Natural killer cell (primary cell): ENCODE measurements at regions not wholly inside any gene's neighbourhood (a gene's known extent, or its start where the extent isn't known, plus 50 kb on each side); places are given as distances from the start of the nearest gene placed in this dataset.

Source experiments
- ATAC-seq, 3 donors: fragments of 150-1000 bp in 2 of 3; fragments of 200-7000 bp in 1 of 3; cut with Tn5 transposase; 1 replicate in 1 of 3; 2 replicates in 2 of 3; pipeline ENCODE4 v1.10.0; 2021; ENCODE audit warnings: mild to moderate bottlenecking in 2 of 3, moderate library complexity in 2 of 3
- DNase-seq, 2 donors: peaks; one replicate each; pipeline versions ENCODE4 v3.0.0 to v3.0.0-alpha.2; 2013 to 2021; ENCODE audit warnings: mixed read lengths in 1 of 2
- H3K27ac ChIP-seq: one replicate; pipeline ENCODE4 v1.5.1; 2013; ENCODE audit warnings: mild to moderate bottlenecking, low read length
- H3K27me3 ChIP-seq: one replicate; pipeline ENCODE4 v1.6.1; 2013; ENCODE audit warnings: low read length; ENCODE audit not compliant: control insufficient read depth, insufficient read depth
- H3K36me3 ChIP-seq: one replicate; pipeline ENCODE4 v1.6.1; 2013; ENCODE audit warnings: low read length; ENCODE audit not compliant: control insufficient read depth, insufficient read depth
- H3K4me1 ChIP-seq: one replicate; pipeline ENCODE4 v1.6.1; 2013; ENCODE audit warnings: low read length; ENCODE audit not compliant: control insufficient read depth, insufficient read depth
- H3K4me3 ChIP-seq: one replicate; pipeline ENCODE4 v1.5.1; 2013; ENCODE audit warnings: low read length
- H3K9me3 ChIP-seq: one replicate; pipeline ENCODE4 v1.6.1; 2013; ENCODE audit warnings: low read length; ENCODE audit not compliant: control insufficient read depth, insufficient read depth
- H3K27ac Mint-ChIP-seq, 2 donors: one replicate each; pipeline ENCODE4 v1.8.0; 2022; ENCODE audit warnings: mild to moderate bottlenecking in 2 of 2, mixed read lengths in 2 of 2, moderate library complexity in 1 of 2
- H3K27me3 Mint-ChIP-seq, 2 donors: one replicate each; pipeline ENCODE4 v1.8.0; 2022; ENCODE audit warnings: low read depth in 2 of 2, mixed read lengths in 2 of 2
- H3K36me3 Mint-ChIP-seq: one replicate; pipeline ENCODE4 v1.8.0; 2022; ENCODE audit warnings: mixed read lengths
- H3K4me1 Mint-ChIP-seq, 2 donors: one replicate each; pipeline ENCODE4 v1.8.0; 2022; ENCODE audit warnings: mixed read lengths in 2 of 2
- H3K4me3 Mint-ChIP-seq: one replicate; pipeline ENCODE4 v1.8.0; 2022; ENCODE audit warnings: mild to moderate bottlenecking, moderate library complexity, mixed read lengths
- H3K9me3 Mint-ChIP-seq, 2 donors: one replicate each; pipeline ENCODE4 v1.8.0; 2022; ENCODE audit warnings: mixed read lengths in 2 of 2
- CTCF ChIP-seq: fragments of 200-600 bp; IDR thresholded peaks from one replicate; pipeline ENCODE4 v1.8.0; 2022; ENCODE audit warnings: antibody characterized with exemption
- WGBS: methylation state at CpG from one replicate; pipeline ENCODE4 v1.1.7; 2013; ENCODE audit warnings: missing lambda C conversion rate; ENCODE audit not compliant: insufficient coverage; 5-methylcytosine and 5-hydroxymethylcytosine counted together
- intact Hi-C: fragments of 100-400 bp; cut with micrococcal nuclease; formaldehyde crosslinking; loops from one replicate; pipeline ENCODE4 v1.14.2; 2022

- no peak overlapping the region for H3K4me3 ChIP-seq
- Mint-ChIP-seq H3K4me1 (no peaks in the 10 kb centered on the region), H3K27me3 (no peaks in the 10 kb centered on the region), H3K36me3 (no peaks in the 10 kb centered on the region), H3K27ac (no peak overlapping the region), H3K9me3 (peaks cover 7 to 12% of the 10 kb centered on the region in 2 donors), H3K4me3 (no peak overlapping the region)
- no peaks in the 10 kb centered on the region for H3K9me3 ChIP-seq
- ATAC-seq (no peak), DNase-seq (no peak)
- WGBS: 67% methylated on average over 4 of the region's 4 CpGs
- no peaks in the 10 kb centered on the region for H3K4me1 ChIP-seq
- no peak for TF ChIP-seq CTCF
- no peaks in the 10 kb centered on the region for H3K36me3 ChIP-seq
- no peak overlapping the region for H3K27ac ChIP-seq
- intact Hi-C loops: no loop called here
- no peaks in the 10 kb centered on the region for H3K27me3 ChIP-seq
Measured at GRCh38 chr3:135310317-135310716, 515.3 kb downstream of the EPHB1 start.

GRCh38 chr3:135311699-135312098, 516.6 kb downstream of the EPHB1 start:
- no peak for TF ChIP-seq CTCF
- Histone ChIP-seq H3K4me3 (no peak overlapping the region), H3K4me1 (no peaks in the 10 kb centered on the region), H3K36me3 (no peaks in the 10 kb centered on the region), H3K27me3 (no peaks in the 10 kb centered on the region), H3K9me3 (no peaks in the 10 kb centered on the region), H3K27ac (no peak overlapping the region)
- no peaks in the 10 kb centered on the region for H3K27me3 Mint-ChIP-seq
- 81% methylated on average over 5 of the region's 5 CpGs for WGBS
- intact Hi-C loops: no loop called here
- H3K27ac Mint-ChIP-seq: no peak overlapping the region
- H3K9me3 Mint-ChIP-seq: peaks cover 5 to 10% of the 10 kb centered on the region in 2 donors
- H3K4me3 Mint-ChIP-seq: no peak overlapping the region
- H3K4me1 Mint-ChIP-seq: no peaks in the 10 kb centered on the region
- no peaks in the 10 kb centered on the region for H3K36me3 Mint-ChIP-seq
- ATAC-seq (no peak), DNase-seq (no peak)

- Histone ChIP-seq H3K9me3 (no peaks in the 10 kb centered on the region), H3K27ac (no peak overlapping the region), H3K36me3 (no peaks in the 10 kb centered on the region), H3K4me3 (no peak overlapping the region), H3K4me1 (no peaks in the 10 kb centered on the region), H3K27me3 (no peaks in the 10 kb centered on the region)
- H3K36me3 Mint-ChIP-seq: no peaks in the 10 kb centered on the region
- no peak overlapping the region for H3K27ac Mint-ChIP-seq
- TF ChIP-seq CTCF: no peak
- H3K9me3 Mint-ChIP-seq: peaks cover 2 to 6% of the 10 kb centered on the region in 2 donors
- intact Hi-C loops: no loop called here
- DNase-seq (no peak), ATAC-seq (no peak)
- no peaks in the 10 kb centered on the region for H3K4me1 Mint-ChIP-seq
- no peak overlapping the region for H3K4me3 Mint-ChIP-seq
- no CpG with 5 or more reads among the region's 1 CpG for WGBS
- no peaks in the 10 kb centered on the region for H3K27me3 Mint-ChIP-seq
Measured at GRCh38 chr3:135314237-135314636, 519.2 kb downstream of the EPHB1 start.

- no peak overlapping the region for H3K4me3 Mint-ChIP-seq
- no peaks in the 10 kb centered on the region for H3K9me3 ChIP-seq
- no peaks in the 10 kb centered on the region for H3K36me3 ChIP-seq
- 82% methylated on average over 4 of the region's 5 CpGs for WGBS
- H3K36me3 Mint-ChIP-seq: no peaks in the 10 kb centered on the region
- no peak for ATAC-seq
- peaks cover 3 to 6% of the 10 kb centered on the region in 2 donors for H3K9me3 Mint-ChIP-seq
- H3K27me3 ChIP-seq: no peaks in the 10 kb centered on the region
- H3K27me3 Mint-ChIP-seq: no peaks in the 10 kb centered on the region
- no peak for DNase-seq
- no peaks in the 10 kb centered on the region for H3K4me1 ChIP-seq
- TF ChIP-seq CTCF: no peak
- no peaks in the 10 kb centered on the region for H3K4me1 Mint-ChIP-seq
- intact Hi-C loops: no loop called here
- H3K4me3 ChIP-seq: no peak overlapping the region
- H3K27ac Mint-ChIP-seq: no peak overlapping the region
- no peak overlapping the region for H3K27ac ChIP-seq
Measured at GRCh38 chr3:135324301-135324700, 529.2 kb downstream of the EPHB1 start.
